ENCODE measurements at regions not wholly inside any gene's neighbourhood (a gene's known extent, or its start where the extent isn't known, plus 50 kb on each side); places are given as distances from the start of the nearest gene placed in this dataset.

GRCh38 chr5:99191206-99191745 is 262.5 kb upstream of the CHD1 start:
- H3K79me2 ChIP-seq (ENCODE audit: control insufficient read depth, low read length) = no peaks in the 10 kb centered on the region
- H3K9me3 ChIP-seq (ENCODE audit: control insufficient read depth, insufficient read depth, low read length) = no peaks in the 10 kb centered on the region
- no peak overlapping the region for H3K4me2 ChIP-seq (ENCODE audit: low read length)
- no peaks in the 10 kb centered on the region for H3K36me3 ChIP-seq (ENCODE audit: control insufficient read depth, low read length)
- no peaks in the 10 kb centered on the region for H3K27me3 ChIP-seq (ENCODE audit: control insufficient read depth, low read length)
- H3K27ac ChIP-seq (ENCODE audit: low read depth, low read length) = no peak overlapping the region
- TF ChIP-seq CTCF (IDR thresholded peaks at IDR 0.05; ENCODE audit: low read depth, low read length, poor library complexity, severe bottlenecking) = no peak
- TF ChIP-seq EZH2phosphoT487 (IDR thresholded peaks at IDR 0.05; ENCODE audit: borderline replicate concordance, low read length) = no peak
- no peaks in the 10 kb centered on the region for H3K4me1 ChIP-seq (ENCODE audit: control insufficient read depth, low read length)
- H3K9me2 ChIP-seq (replicated peaks; ENCODE audit: control insufficient read depth, low read length) = no peaks in the 10 kb centered on the region
- no peak overlapping the region for H3K4me3 ChIP-seq (ENCODE audit: low read length)
- H4K20me1 ChIP-seq (ENCODE audit: control insufficient read depth, insufficient read depth, low read depth, low read length) = no peaks in the 10 kb centered on the region
- H3F3A ChIP-seq (ENCODE audit: control insufficient read depth, insufficient read depth) = no peaks in the 10 kb centered on the region

- Histone ChIP-seq H3K27ac (ENCODE audit: low read depth, low read length) (no peak overlapping the region), H3K27me3 (ENCODE audit: control insufficient read depth, low read length) (no peaks in the 10 kb centered on the region), H3K4me3 (ENCODE audit: low read length) (no peak overlapping the region), H3K4me2 (ENCODE audit: low read length) (no peak overlapping the region), H3K79me2 (ENCODE audit: control insufficient read depth, low read length) (no peaks in the 10 kb centered on the region), H3K9me2 (replicated peaks; ENCODE audit: control insufficient read depth, low read length) (no peaks in the 10 kb centered on the region), H3K4me1 (ENCODE audit: control insufficient read depth, low read length) (no peaks in the 10 kb centered on the region), H3K9me3 (ENCODE audit: control insufficient read depth, insufficient read depth, low read length) (no peaks in the 10 kb centered on the region), H4K20me1 (ENCODE audit: control insufficient read depth, insufficient read depth, low read depth, low read length) (no peaks in the 10 kb centered on the region), H3K36me3 (ENCODE audit: control insufficient read depth, low read length) (no peaks in the 10 kb centered on the region), H3F3A (ENCODE audit: control insufficient read depth, insufficient read depth) (no peaks in the 10 kb centered on the region)
- TF ChIP-seq CTCF (IDR thresholded peaks at IDR 0.05; ENCODE audit: low read depth, low read length, poor library complexity, severe bottlenecking) (no peak), EZH2phosphoT487 (IDR thresholded peaks at IDR 0.05; ENCODE audit: borderline replicate concordance, low read length) (no peak)
Measured at GRCh38 chr5:99187611-99188010, 258.8 kb upstream of the CHD1 start.

- Histone ChIP-seq H3K27ac (ENCODE audit: low read depth, low read length) (no peak overlapping the region), H3K36me3 (ENCODE audit: control insufficient read depth, low read length) (no peaks in the 10 kb centered on the region), H3K79me2 (ENCODE audit: control insufficient read depth, low read length) (no peaks in the 10 kb centered on the region), H3K4me1 (ENCODE audit: control insufficient read depth, low read length) (no peaks in the 10 kb centered on the region), H3K4me3 (ENCODE audit: low read length) (no peak overlapping the region), H4K20me1 (ENCODE audit: control insufficient read depth, insufficient read depth, low read depth, low read length) (no peaks in the 10 kb centered on the region), H3K9me2 (replicated peaks; ENCODE audit: control insufficient read depth, low read length) (no peaks in the 10 kb centered on the region), H3K4me2 (ENCODE audit: low read length) (no peak overlapping the region), H3K27me3 (ENCODE audit: control insufficient read depth, low read length) (no peaks in the 10 kb centered on the region), H3K9me3 (ENCODE audit: control insufficient read depth, insufficient read depth, low read length) (no peaks in the 10 kb centered on the region), H3F3A (ENCODE audit: control insufficient read depth, insufficient read depth) (no peaks in the 10 kb centered on the region)
- TF ChIP-seq CTCF (IDR thresholded peaks at IDR 0.05; ENCODE audit: low read depth, low read length, poor library complexity, severe bottlenecking) = no peak
- TF ChIP-seq EZH2phosphoT487 (IDR thresholded peaks at IDR 0.05; ENCODE audit: borderline replicate concordance, low read length) = no peak
Measured at GRCh38 chr5:99179206-99179605, 250.4 kb upstream of the CHD1 start.
